CD4-positive, alpha-beta T cell treated with Interleukin-4 for 1 hour (primary cell): ENCODE measurements at regions not wholly inside any gene's neighbourhood (a gene's known extent, or its start where the extent isn't known, plus 50 kb on each side); places are given as distances from the start of the nearest gene placed in this dataset.

Source experiments
- DNase-seq, 2 donors: peaks; one replicate each; pipeline ENCODE4 v3.0.0-alpha.2; 2020 to 2022

GRCh38 chr5:124841829-124842712 lies 95.6 kb upstream of the ZNF608 start:
- DNase-seq = no peak

GRCh38 chr5:124842725-124843595 lies 96.5 kb upstream of the ZNF608 start:
- DNase-seq = no peak

- DNase-seq = no peak
Observed at GRCh38 chr5:124843596-124843899, 97.1 kb upstream of the ZNF608 start.

- DNase-seq = no peak
Observed at GRCh38 chr5:124844371-124844920, 98.0 kb upstream of the ZNF608 start.

- DNase-seq = no peak
Observed at GRCh38 chr5:124847907-124848306, 101.5 kb upstream of the ZNF608 start.

GRCh38 chr5:124849774-124850173 lies 103.3 kb upstream of the ZNF608 start:
- DNase-seq = no peak

GRCh38 chr5:124856726-124857125 lies 110.3 kb upstream of the ZNF608 start:
- DNase-seq = no peak

- no peak for DNase-seq
Observed at GRCh38 chr5:124858612-124859011, 112.2 kb upstream of the ZNF608 start.

- peak in 1 of 2 donors; percentile 59 for DNase-seq
Observed at GRCh38 chr5:124859027-124859426, 112.6 kb upstream of the ZNF608 start.

GRCh38 chr5:124859556-124860290 lies 113.3 kb upstream of the ZNF608 start:
- DNase-seq = no peak

GRCh38 chr5:124860291-124860655 lies 113.8 kb upstream of the ZNF608 start:
- DNase-seq = no peak

GRCh38 chr5:124865066-124865465 lies 118.6 kb upstream of the ZNF608 start:
- DNase-seq = no peak

GRCh38 chr5:124865603-124866354 lies 119.3 kb upstream of the ZNF608 start:
- no peak for DNase-seq

- no peak for DNase-seq
Observed at GRCh38 chr5:124866355-124867136, 120.1 kb upstream of the ZNF608 start.

- DNase-seq = no peak
Observed at GRCh38 chr5:124867137-124867704, 120.8 kb upstream of the ZNF608 start.

- DNase-seq = no peak
Observed at GRCh38 chr5:124868676-124869075, 122.2 kb upstream of the ZNF608 start.

- no peak for DNase-seq
Observed at GRCh38 chr5:124869426-124870033, 123.1 kb upstream of the ZNF608 start.

GRCh38 chr5:124870070-124870469 lies 123.6 kb upstream of the ZNF608 start:
- no peak for DNase-seq

- no peak for DNase-seq
Observed at GRCh38 chr5:124871303-124871702, 124.9 kb upstream of the ZNF608 start.

- no peak for DNase-seq
Observed at GRCh38 chr5:124872086-124872485, 125.6 kb upstream of the ZNF608 start.

GRCh38 chr5:124872615-124873014 lies 126.2 kb upstream of the ZNF608 start:
- DNase-seq = no peak
